ENCODE measurements at regions not wholly inside any gene's neighbourhood (a gene's known extent, or its start where the extent isn't known, plus 50 kb on each side); places are given as distances from the start of the nearest gene placed in this dataset.
A peak's percentile ranks its signal among the peaks of the same experiment; 100 is the strongest.

- TF ChIP-seq, protein P1, sequence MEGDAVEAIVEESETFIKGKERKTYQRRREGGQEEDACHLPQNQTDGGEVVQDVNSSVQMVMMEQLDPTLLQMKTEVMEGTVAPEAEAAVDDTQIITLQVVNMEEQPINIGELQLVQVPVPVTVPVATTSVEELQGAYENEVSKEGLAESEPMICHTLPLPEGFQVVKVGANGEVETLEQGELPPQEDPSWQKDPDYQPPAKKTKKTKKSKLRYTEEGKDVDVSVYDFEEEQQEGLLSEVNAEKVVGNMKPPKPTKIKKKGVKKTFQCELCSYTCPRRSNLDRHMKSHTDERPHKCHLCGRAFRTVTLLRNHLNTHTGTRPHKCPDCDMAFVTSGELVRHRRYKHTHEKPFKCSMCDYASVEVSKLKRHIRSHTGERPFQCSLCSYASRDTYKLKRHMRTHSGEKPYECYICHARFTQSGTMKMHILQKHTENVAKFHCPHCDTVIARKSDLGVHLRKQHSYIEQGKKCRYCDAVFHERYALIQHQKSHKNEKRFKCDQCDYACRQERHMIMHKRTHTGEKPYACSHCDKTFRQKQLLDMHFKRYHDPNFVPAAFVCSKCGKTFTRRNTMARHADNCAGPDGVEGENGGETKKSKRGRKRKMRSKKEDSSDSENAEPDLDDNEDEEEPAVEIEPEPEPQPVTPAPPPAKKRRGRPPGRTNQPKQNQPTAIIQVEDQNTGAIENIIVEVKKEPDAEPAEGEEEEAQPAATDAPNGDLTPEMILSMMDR (IDR thresholded peaks at IDR 0.05; ENCODE audit: insufficient read depth, low read depth, low read length): no peak
- peak; percentile 97 for DNase-seq (ENCODE audit: low read depth)
- no peak overlapping the region for H3K4me3 ChIP-seq (ENCODE audit: low read depth, low read length)
These were observed 97.2 kb downstream of the SLC4A3 start for GRCh38 chr2:219724628-219725027.

DNA sequence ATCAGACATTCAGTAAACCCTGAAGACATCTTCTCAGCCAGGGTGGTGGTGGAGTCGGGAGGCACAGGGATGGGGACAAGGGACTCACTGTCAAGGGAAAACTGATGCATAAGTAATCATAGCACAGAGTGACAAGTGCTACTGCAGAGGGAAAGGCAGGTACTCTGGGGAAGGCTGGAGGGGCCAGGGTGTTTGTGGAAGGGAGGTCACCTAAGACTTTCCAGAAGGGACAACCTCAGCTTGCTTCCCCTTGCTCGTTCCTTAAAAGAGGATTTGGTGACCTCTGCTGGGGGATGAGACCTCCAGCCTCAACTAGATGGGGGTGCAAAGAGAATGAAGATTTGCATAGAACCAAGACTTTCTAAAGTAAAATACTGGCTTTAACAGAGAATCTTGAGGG, 99.5 kb downstream of the SLC4A3 start:
- TF ChIP-seq, protein P1 (IDR thresholded peaks at IDR 0.05; ENCODE audit: insufficient read depth, low read depth, low read length): peak; percentile 46
- peak; percentile 53 for DNase-seq (ENCODE audit: low read depth)
- H3K4me3 ChIP-seq (ENCODE audit: low read depth, low read length): no peak overlapping the region

DNA sequence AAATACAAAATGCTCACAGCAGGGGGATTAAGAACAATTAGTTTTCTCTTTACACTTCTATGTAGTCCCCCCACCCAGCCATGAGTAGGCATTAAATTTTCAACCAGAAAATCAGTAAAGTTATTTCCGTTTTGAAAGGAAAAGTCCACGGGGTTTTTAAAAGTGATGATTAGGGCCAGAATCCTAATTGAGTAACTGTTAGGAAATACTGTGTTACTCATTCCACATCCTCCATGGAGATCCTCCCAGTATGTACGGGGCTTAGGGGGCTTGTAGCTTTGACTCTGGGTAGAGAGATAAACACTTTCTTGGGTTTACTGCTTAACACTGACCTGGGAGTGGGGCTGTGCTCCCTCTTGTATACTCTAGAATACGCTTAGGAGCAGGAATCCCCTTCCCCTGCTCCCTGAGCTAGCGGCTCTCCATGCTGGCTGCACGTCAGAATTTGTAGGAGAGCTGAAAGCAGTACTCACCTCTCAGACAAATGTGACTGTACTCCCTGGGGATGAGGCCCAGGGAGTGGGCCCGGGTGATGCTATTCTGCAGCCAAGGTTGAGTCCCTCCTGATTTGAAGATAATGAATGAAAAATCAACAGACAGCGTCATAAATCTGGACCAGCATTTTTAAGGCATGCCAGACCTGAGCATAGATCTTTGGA, 100.5 kb downstream of the SLC4A3 start:
- no peak overlapping the region for H3K4me3 ChIP-seq (ENCODE audit: low read depth, low read length)
- DNase-seq (ENCODE audit: low read depth): peak; percentile 86
- TF ChIP-seq, protein P1 (IDR thresholded peaks at IDR 0.05; ENCODE audit: insufficient read depth, low read depth, low read length): no peak

DNA sequence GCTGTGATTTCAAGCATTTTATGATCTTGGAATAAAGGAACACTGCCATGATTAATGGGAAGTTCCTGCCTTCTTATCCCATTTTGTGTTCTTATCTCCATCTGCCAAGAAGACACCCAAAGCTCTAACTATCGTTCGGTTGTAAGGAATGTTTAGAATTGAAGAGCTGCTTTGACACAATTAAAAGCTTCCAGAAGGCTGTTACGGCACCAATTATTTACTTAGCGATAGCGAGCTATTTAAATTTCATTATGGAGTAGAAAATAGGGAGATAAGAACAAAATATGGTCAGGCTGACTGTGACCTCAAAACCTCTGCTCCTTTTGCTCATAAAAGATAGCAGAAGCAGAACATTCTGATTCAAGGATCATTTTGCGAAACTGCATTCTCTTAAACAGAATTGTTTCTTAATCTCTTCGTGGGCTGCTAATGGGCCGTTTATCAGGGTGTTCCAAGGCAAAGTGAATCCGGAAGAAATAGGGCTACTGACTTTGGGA, 101.6 kb downstream of the SLC4A3 start:
- no peak overlapping the region for H3K4me3 ChIP-seq (ENCODE audit: low read depth, low read length)
- DNase-seq (ENCODE audit: low read depth): peak; percentile 92
- TF ChIP-seq, protein P1 (IDR thresholded peaks at IDR 0.05; ENCODE audit: insufficient read depth, low read depth, low read length): no peak

DNA sequence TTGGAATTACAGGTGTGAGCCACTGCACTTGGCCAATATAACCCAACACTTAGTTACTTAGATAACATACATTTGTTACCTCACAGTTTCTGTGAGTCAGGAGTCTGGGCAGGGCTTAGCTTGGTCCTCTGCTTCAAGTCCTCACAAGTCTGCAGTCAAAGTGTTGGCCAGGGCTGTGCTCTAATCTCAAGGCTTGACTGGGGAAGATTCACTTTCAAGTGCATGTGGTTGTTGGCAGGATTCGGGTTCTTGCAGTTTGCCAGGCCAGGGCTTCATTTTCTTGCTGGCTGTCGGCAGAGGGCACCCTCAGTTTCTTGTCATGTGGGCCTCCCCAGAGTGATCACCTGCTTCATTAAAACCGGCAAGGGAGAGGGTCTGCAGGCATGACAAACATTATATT, 103.7 kb downstream of the SLC4A3 start:
- TF ChIP-seq, protein P1 (IDR thresholded peaks at IDR 0.05; ENCODE audit: insufficient read depth, low read depth, low read length): no peak
- no peak overlapping the region for H3K4me3 ChIP-seq (ENCODE audit: low read depth, low read length)
- no peak for DNase-seq (ENCODE audit: low read depth)

- DNase-seq (ENCODE audit: low read depth): no peak
- no peak overlapping the region for H3K4me3 ChIP-seq (ENCODE audit: low read depth, low read length)
- TF ChIP-seq, protein P1 (IDR thresholded peaks at IDR 0.05; ENCODE audit: insufficient read depth, low read depth, low read length): no peak
These were observed 105.7 kb downstream of the SLC4A3 start for GRCh38 chr2:219733106-219733505.

DNA sequence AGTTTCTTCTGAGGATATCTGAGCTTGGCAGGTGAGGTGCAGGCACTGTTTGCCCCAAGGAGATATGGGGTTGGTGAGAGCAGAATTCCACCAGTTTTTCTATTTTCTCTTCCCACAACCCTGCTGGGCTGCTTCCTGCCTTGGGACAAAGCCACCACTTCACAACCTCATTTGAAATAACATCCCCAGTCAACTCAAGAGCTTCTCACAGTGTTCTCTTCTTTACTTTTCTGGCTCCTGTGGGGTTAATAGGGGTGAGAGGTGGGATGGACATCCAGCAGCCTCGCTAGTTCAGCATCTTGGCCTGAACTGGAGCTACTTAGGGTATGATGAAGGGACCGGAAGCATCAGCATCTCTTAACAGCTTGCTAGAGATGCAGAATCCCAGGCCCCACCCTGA, 106.3 kb downstream of the SLC4A3 start:
- no peak for DNase-seq (ENCODE audit: low read depth)
- TF ChIP-seq, protein P1 (IDR thresholded peaks at IDR 0.05; ENCODE audit: insufficient read depth, low read depth, low read length): no peak
- H3K4me3 ChIP-seq (ENCODE audit: low read depth, low read length): no peak overlapping the region
